Embryonic facial prominence (tissue), 1 donor: ENCODE measurements at regions not wholly inside any gene's neighbourhood (a gene's known extent, or its start where the extent isn't known, plus 50 kb on each side); places are given as distances from the start of the nearest gene placed in this dataset.
"Not testable (repeated sequence)": the region's sequence is repeated elsewhere in the genome, so short reads cannot be mapped to it uniquely, and the experiment has no call there.

Experiments
- DNase-seq: peaks from one replicate; pipeline ENCODE4 v3.0.0-alpha.2; 2016; ENCODE audit errors: extremely low spot score

DNA sequence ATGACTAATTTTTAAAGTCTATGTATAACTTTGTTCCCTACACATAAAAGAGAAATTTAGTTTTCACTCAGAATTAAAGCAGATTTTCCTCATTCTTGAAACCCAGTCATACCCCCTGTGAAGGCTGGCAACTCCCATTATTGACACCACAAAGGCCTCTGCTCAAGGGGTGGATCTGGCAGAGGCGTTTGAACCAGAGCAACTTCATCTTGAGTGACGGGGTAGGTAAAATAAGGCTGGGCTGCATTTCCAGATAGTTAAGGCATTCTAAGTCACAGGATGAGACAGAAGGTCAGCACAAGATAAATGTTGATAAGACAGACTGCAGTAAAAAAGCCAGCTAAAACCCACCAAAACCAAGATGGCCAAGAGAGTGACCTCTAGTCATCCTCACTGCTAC, 177.2 kb upstream of the OR13F1 start:
- no peak for DNase-seq

DNA sequence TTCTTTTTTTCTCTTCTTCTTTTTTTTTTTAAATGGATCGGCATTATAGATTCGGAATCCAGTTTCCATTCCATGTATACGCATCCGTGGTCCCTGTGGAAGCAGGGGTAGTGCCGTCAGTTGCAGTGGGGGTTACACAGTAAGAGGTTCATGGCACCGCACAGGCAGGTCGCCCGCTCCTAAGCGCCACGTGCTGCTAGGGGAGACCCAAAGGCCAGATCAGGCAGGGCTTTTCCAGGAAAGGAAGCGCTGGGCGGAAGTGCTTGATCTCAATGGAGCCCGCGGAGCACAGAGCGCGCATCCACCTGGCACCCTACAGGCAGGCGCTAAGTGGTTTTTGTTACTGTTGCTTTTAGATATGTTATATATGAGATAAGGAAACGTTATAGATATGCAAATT, 174.8 kb upstream of the OR13F1 start:
- no peak for DNase-seq

DNA sequence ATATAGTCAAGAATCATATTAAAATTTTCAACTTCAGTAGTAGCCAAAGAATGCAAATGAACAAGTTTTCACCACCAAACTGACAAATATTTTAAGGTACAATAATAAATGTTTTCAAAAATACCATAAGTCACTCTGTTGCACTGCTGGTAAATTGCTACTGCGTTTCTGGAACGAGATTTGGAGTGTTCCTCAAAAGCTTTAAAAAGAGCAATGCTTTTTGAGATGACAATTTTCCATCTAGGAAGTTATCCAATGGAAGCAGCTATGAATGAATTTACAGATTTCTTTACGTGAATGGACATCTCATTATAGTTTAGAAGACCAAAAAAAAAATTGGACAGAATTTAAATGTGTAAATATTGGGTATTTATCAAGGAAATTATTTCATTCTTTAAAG, 173.2 kb upstream of the OR13F1 start:
- DNase-seq, result no peak

DNA sequence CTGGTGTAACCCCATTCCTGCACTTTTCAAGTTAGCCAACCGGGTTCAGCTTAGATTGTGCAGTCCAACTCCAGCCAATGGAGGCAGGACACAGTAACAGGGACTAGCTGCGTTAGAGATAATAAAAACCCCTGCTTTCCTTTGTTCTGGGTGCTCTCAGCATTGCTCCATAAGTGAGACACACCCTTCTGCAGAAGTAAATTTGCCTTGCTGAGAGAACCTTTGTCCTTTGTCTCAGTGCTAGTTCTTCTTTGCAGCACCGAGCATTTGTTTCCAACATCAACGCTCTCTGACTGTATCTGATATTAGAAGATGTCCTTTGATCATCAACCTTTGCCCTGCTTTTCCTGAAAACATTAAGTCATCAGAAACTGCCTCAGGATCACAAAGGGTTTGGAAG, 169.5 kb upstream of the OR13F1 start:
- no peak for DNase-seq

DNA sequence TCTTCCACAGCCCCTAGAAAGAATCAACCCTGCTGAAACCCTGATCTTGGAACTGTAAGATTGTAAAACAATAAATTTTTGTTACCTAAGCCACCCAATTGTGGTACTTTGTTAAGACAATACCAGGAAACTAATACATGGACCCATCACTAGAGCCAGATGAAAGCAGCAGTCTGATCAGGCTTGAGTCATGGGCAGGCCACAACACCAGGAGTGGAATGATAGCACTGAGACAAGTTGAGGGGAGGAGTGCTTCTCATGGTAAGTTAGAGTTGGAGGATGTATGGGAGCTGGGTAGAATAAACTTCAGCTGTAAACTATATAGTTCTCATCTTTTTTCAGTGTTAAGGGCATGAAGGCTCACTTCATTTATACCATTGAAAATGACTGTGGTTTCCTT, 164.4 kb upstream of the OR13F1 start:
- DNase-seq, result no peak

DNA sequence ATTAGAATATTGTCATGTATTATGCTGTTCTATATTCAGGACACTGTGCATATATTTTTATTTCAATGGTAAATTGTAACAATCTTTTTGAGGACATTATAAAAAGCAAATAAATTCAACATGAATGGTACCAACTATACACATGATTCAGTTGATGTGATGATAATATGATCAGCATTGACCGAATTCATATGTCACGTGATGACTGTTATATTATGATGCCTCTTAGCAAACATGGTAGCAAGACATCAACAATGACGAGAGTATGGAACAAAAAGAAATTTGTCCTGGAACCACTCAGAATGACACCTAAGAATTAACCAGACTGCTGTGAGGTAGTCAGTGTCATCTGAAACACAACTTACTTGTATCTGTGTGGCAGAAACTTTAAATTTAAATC, 161.5 kb upstream of the OR13F1 start:
- no peak for DNase-seq

DNA sequence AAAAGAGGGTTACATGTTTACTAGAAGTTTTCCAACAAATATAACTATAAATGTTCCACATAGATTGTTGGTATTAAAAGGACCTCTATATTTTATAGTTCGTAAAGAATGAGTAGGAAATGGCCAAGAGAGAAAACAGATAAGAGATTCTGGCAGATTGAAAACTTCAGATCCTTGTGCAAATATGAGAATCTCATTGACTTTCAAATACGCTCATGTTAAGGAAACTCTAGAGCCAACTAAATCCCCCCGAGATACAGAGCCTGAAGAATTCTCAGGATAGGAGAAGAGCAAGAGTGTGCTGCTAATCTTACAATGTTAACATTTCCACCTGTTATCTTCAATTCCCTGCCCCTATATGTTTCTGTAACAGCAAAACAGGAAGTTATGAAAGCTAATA, 159.0 kb upstream of the OR13F1 start:
- DNase-seq, result no peak

DNA sequence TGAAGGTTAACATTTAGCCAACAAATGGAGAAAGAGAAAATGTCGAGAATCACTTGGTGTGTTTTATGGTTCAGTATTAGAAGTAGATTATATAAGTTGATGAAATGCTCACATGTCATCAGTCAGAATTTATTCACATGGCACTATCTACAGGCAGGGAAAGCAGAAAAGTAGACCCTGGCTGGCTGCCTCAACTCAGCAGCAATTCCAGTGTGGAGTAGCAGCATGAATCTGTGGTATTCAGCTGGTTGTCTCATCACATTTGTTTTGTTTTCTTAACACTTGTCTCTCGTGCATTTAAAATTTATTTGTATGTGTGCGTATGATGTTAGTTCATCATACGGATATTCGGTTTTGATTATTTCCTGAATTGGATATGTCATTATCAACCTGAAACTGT, 153.5 kb upstream of the OR13F1 start:
- no peak for DNase-seq

DNA sequence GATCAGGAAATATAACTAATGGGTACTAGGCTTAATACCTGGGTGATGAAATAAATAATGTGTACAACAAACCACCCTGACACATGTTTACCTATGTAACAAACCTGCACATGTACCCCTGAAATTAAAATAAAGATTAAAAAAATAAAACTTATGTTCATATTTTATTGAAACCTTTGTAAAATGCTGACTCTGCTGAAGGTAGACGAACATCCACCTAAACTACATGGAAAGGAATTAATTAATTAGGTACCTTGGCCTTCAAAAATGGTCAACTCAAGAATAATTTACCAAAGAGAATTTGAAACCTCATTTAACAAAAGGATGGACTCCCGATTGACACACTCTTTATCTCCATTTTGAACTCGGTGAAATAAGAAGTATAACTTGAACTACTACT, 152.3 kb upstream of the OR13F1 start:
- no peak for DNase-seq

DNA sequence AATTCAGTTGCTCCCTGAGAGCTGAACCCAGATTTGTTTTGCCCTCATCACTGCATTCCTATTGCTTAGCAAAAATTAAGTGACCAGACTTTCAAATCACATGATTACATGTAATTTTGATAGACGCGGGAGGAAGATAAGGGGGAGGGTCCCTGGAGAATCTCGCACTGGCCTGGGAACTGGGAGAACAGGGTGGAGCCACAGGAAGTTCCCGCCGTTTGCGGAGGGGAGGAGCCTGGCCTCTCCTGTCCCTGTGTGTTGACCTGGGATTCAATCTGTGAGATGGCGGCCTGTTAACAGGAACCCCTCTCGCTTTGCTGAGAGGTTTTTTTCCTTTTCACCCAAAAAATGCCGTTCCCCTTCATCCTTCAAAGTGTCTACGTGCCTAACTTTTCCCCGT, 142.9 kb upstream of the OR13F1 start:
- DNase-seq, result no peak

DNA sequence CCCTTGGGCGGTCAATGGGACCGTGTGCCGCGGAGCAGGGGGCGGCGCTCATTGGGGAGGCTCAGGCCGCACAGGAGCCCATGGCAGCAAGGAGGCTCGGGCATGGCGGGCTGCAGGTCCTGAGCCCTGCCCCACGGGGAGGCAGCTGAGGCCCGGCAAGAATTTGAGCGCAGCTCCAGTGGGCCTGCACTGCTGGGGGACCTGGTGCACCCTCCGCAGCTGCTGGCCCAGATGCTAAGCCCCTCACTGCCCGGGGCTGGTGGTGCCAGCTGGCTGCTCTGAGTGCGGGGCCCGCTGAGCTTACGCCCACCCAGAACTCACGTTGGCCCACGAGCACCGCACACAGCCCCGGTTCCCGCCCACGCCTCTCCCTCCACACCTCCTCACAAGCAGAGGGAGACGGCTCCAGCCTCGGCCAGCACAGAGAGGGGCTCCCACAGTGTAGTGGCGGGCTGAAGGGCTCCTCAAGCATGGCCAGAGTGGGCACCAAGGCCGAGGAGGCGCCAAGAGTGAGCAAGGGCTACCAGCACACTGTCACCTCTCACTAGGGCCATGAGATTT, 141.1 kb upstream of the OR13F1 start:
- DNase-seq, result no peak

DNA sequence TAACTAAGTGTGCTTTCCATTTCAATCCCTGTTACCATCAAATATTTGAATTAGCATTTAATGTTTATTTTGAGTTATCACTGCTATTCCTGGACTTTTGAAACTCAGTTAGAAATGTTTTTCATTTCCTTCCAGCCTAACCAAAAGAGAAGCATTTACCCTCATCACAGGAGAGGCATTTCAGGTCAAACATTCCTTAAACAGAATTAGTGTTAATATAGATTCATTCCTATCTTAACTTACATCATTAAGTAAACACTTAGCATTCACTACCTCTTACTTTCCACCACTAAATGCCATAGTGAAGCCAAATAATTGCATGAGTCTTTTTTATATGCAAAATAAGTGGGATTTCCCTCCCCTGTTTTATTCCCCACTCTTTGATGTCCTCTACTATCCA, 136.6 kb upstream of the OR13F1 start:
- no peak for DNase-seq

DNA sequence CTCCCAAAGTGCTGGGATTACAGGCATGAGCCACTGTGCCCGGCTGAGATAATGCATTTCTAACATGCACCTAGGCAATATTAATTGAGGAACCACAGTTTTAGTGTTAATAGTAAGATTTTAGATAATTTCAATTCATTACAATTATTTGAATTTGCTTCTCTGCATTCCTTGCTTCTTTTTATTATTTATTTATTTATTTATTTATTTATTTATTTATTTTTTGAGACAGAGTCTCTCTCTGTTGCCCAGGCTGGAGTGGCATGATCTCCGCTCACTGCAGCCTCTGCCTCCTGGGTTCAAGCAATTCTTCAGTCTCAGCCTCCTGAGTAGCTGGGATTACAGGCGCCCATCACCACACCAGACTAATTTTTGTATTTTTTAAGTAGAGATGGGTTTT, 135.7 kb upstream of the OR13F1 start:
- not testable (repeated sequence) for DNase-seq

DNA sequence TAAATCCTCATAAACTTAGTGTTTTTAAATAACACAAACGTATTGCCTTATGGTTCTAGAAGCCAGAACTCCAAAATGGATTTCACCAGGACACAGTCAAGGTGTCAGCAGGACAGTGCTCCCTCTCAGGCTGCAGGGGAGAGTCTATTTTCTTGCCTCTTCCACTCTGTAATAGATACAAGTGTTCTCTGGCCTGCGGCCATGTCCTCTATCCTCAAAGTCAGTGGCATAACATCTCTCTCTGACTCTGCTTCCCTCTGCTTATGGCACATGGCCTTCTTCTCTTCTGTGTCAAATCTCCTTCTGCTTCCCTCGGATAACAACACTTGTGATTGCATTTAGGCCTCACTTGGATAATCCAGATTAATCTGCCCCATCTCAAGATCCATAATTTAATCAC, 129.4 kb upstream of the OR13F1 start:
- DNase-seq, result no peak

DNA sequence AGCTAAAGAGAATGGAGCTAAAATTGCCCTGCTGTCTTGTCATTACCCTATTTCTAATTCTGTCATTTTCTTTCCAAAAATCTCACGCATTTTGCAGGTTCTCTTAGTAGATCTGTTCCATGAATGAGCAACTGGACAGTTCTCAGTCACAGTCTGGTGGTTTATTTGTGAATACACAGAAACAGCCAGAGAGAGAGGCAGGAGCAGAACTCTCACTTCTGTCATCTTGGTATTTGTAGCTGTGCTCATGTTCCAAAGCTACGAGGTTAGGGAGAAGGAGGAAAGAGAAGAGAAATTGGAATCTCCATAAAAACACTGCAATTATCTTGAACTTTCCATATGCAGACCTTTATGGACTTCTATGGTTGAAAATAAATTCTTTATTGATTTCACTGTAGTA, 118.0 kb upstream of the OR13F1 start:
- no peak for DNase-seq

DNA sequence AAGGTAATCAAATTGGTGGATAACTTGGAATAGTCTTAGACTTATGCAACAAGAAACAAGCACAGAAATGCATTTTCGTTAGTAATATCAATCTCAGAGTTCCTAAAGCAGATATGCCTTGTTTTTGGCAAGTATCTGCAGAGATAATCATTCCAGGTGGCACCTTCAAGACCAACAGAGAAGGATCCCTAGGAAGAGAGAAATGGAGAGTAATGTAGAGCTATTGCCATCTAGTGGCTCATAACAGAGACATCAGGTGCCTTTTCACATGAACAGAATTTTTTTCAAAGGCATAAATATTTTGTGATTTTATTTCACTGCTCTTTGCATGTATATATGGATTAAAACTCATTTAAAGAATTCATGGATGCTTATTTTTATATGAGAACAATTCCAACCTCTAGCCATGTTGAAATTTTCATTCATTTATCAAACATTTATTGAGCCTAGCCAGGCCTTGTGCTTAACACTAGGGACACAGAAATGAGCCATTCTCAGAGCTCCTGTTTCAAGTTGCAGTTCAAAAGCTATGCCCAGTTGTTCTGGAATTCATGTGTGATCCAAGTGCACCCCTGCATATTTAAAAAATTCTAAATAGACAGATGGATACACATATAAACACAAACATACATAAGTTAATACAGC, 117.5 kb upstream of the OR13F1 start:
- DNase-seq, result peak; percentile 26

DNA sequence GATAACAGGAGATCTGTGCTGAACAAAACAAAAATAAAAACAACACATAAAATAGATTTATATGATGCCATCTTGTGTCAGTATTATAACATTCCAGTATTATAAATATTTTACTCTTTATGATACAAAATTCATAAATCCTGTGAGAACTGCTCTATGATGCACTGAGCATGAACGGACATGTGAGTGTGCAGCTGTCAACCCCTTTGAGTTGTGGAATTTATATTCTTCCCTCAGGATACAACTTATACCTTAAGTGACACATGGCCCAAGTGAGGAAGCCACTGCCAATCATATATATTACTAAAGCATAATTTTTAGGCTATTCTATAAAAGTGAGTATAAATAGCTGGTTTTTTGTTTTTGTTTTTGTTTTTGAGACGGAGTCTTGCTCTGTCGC, 116.0 kb upstream of the OR13F1 start:
- no peak for DNase-seq

DNA sequence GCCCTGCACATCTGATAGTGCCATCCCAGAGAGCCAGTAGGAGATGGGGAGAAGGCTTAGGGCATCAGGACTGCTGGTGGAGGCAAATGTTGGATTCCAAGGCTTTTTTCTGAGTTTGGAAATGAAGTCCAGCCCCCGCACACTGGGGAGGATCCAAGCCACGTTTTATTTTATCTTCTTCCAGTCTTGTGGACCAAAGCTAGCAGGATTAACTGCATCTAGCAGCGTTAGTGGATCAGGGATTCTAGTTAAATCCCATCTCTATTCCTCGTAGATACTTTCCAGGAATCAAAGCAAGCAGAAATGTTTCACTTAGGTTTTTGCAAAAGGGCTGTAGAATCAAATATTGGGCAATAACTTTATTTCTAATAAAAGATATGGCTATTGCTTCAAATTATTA, 114.7 kb upstream of the OR13F1 start:
- DNase-seq, result no peak

DNA sequence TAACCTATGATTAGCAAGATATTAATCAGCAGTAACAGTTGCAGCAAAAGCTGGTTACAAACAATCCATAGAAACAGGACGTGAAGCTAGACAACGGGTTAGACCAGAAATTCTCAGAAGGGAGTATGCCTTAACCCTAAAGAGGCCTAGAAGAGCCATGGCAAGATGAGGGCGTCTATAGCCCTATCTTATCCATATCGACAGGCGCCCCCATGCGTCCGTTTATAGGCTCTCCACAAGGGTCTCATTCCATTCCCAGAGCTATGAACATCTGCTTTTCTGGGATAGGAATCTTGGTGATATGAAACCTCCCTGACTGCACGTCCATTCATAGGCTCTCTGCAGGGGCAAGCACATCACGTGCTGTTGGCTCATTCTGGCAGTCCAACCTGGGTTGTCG, 109.2 kb upstream of the OR13F1 start:
- not testable (repeated sequence) for DNase-seq

DNA sequence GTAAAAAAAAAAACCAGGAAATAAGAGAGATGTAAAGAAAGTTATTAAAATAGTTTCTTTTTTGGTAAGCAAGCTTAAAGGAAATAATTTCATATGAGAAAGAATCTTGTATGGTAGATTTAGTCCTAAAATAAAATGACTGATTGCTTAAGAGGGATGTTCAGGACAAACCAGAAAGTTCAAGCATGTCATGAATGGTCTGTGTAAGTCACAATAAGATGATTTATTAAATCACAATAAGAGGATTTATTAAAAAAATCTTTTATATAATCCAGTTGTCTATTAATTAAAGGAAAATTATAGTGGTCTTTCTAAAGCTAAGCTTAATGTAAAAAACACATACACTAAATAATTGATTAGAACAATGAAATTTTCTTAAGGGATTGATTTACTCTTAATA, 91.8 kb upstream of the OR13F1 start:
- DNase-seq, result no peak

DNA sequence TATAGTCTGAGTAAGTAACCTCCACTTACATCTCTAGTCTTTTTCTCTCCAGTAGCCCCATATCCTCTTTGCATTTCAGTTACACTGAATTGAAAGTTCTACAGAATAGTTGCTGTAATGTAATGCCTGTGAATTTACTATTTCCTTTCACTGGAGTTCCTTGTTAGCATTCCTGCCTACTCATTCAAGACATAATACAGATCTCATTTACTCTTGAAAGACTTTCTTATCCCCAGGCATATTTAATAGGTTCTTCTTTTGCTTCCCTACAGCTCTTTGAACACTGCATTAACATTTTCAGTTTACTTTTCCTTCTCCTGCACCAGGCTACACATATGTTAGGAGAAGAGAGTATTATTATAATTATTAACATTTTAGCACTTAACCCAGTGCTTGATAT, 87.6 kb upstream of the OR13F1 start:
- no peak for DNase-seq

DNA sequence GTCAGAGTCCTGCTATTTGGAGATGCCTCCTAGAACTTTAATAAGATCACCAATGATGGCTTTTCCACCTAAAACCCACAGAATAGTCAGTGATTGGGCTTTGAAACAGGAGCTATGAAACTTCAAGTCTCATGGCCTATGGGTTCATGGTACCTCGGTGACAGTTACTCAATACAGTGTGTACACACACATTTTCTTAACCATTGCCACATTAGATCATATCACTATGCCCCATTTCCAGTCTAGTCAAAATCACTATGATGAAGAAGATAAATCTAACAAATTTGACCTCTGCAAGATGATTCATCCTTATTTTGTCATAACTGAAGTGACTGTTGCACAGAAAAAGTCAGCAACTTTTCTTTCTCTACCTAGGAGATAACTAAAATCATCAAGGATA, 86.8 kb upstream of the OR13F1 start:
- DNase-seq, result no peak

DNA sequence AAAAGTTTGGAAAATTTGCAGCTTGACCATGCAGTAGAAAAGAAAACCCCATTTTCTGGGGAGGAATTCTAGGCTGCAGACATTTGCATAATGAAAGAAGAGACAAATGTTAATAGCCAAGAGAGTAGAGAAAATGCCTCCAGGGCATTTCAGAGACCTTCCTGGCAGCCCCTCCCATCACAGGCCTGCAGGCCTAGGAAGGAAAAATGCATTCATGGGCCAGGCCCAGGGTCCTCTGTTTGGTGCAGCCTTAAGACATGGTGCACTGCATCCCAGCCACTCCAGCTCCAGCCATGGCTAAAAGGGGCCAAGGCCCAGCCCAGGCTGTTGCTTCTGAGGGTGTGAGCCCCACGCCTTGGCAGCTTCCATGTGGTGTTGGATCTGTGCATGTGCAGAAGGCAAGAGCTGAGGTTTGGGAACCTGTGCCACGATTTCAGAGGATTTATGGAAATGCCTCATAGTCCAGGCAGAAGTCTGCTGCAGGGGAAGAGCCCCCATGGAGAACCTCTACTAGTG, 75.0 kb upstream of the OR13F1 start:
- no peak for DNase-seq

DNA sequence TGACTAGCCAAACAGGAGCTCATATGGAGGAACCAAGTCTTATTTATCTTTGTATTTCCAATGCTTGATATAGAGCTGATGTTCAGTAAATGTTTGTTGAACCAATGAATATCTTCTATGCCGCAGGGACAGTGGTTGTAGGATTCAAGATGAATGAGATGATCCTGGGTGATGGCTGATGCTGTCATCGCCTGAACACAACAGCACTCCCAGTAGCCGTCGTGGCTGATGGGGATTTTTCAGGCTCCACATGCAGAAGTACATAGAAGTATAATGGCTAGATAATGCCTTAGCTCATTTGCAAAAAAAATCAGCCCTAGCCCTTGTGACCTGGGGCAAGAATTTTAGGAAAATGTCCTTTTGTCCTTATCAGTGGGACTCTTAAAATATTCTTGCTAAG, 69.0 kb upstream of the OR13F1 start:
- no peak for DNase-seq
